ENCODE measurements at regions not wholly inside any gene's neighbourhood (a gene's known extent, or its start where the extent isn't known, plus 50 kb on each side); places are given as distances from the start of the nearest gene placed in this dataset.

- Histone ChIP-seq H3K27ac (ENCODE audit: insufficient read depth, low read length, poor library complexity, severe bottlenecking) (no peak overlapping the region), H3K9me3 (ENCODE audit: control insufficient read depth in 2 of 2, low read length in 2 of 2) (no peaks in the 10 kb centered on the region), H3K4me1 (ENCODE audit: control insufficient read depth, insufficient read depth, low read length, poor library complexity, severe bottlenecking) (no peaks in the 10 kb centered on the region), H3K27me3 (ENCODE audit: control insufficient read depth, insufficient read depth, low read length) (no peaks in the 10 kb centered on the region), H3K4me3 (ENCODE audit: low read depth, low read length) (no peak overlapping the region), H3K36me3 (ENCODE audit: control insufficient read depth, insufficient read depth, low read length) (no peaks in the 10 kb centered on the region)
- H3K36me3 Mint-ChIP-seq = no peaks in the 10 kb centered on the region
- DNase-seq = no peak
- H3K9me3 Mint-ChIP-seq = no peaks in the 10 kb centered on the region
- ATAC-seq (ENCODE audit: low read depth in 2 of 2) = no peak
- H3K27ac Mint-ChIP-seq = no peak overlapping the region
- peaks cover 0 to under 1% (median 0%) of the 10 kb centered on the region in 4 donors for H3K4me1 Mint-ChIP-seq
- peaks cover 6% of the 10 kb centered on the region for H3K27me3 Mint-ChIP-seq
- no peak overlapping the region for H3K4me3 Mint-ChIP-seq
Observed at GRCh38 chr4:158997660-158998349, 105.1 kb upstream of the RAPGEF2 start.

GRCh38 chr4:158998624-158999023 is 104.3 kb upstream of the RAPGEF2 start:
- Histone ChIP-seq H3K27me3 (ENCODE audit: control insufficient read depth, insufficient read depth, low read length) (no peaks in the 10 kb centered on the region), H3K4me3 (ENCODE audit: low read depth, low read length) (no peak overlapping the region), H3K27ac (ENCODE audit: insufficient read depth, low read length, poor library complexity, severe bottlenecking) (no peak overlapping the region), H3K9me3 (ENCODE audit: control insufficient read depth in 2 of 2, low read length in 2 of 2) (no peaks in the 10 kb centered on the region), H3K36me3 (ENCODE audit: control insufficient read depth, insufficient read depth, low read length) (no peaks in the 10 kb centered on the region), H3K4me1 (ENCODE audit: control insufficient read depth, insufficient read depth, low read length, poor library complexity, severe bottlenecking) (no peaks in the 10 kb centered on the region)
- Mint-ChIP-seq H3K9me3 (peaks cover 0 to under 1% (median 0%) of the 10 kb centered on the region in 7 donors), H3K36me3 (no peaks in the 10 kb centered on the region), H3K4me3 (no peak overlapping the region), H3K4me1 (peaks cover 0 to 2% (median 0%) of the 10 kb centered on the region in 4 donors), H3K27me3 (peaks cover 14% of the 10 kb centered on the region), H3K27ac (no peak overlapping the region)
- ATAC-seq (ENCODE audit: low read depth in 2 of 2) (no peak), DNase-seq (no peak)

- Mint-ChIP-seq H3K36me3 (no peaks in the 10 kb centered on the region), H3K4me3 (no peak overlapping the region), H3K27me3 (peaks cover 15% of the 10 kb centered on the region), H3K4me1 (peaks cover 0 to 3% (median 0%) of the 10 kb centered on the region in 4 donors), H3K27ac (no peak overlapping the region), H3K9me3 (peaks cover 0 to 2% (median 0%) of the 10 kb centered on the region in 7 donors)
- Histone ChIP-seq H3K27me3 (ENCODE audit: control insufficient read depth, insufficient read depth, low read length) (no peaks in the 10 kb centered on the region), H3K4me3 (ENCODE audit: low read depth, low read length) (no peak overlapping the region), H3K27ac (ENCODE audit: insufficient read depth, low read length, poor library complexity, severe bottlenecking) (no peak overlapping the region), H3K36me3 (ENCODE audit: control insufficient read depth, insufficient read depth, low read length) (no peaks in the 10 kb centered on the region), H3K9me3 (ENCODE audit: control insufficient read depth in 2 of 2, low read length in 2 of 2) (no peaks in the 10 kb centered on the region), H3K4me1 (ENCODE audit: control insufficient read depth, insufficient read depth, low read length, poor library complexity, severe bottlenecking) (no peaks in the 10 kb centered on the region)
- DNase-seq (no peak), ATAC-seq (ENCODE audit: low read depth in 2 of 2) (no peak)
Observed at GRCh38 chr4:158999166-158999682, 103.7 kb upstream of the RAPGEF2 start.

GRCh38 chr4:158999849-159000248 is 103.0 kb upstream of the RAPGEF2 start:
- Mint-ChIP-seq H3K27ac (no peak overlapping the region), H3K36me3 (no peaks in the 10 kb centered on the region), H3K9me3 (peaks cover 0 to 2% (median 0%) of the 10 kb centered on the region in 7 donors), H3K27me3 (peaks cover 15% of the 10 kb centered on the region), H3K4me3 (no peak overlapping the region), H3K4me1 (peaks cover 0 to 3% (median 0%) of the 10 kb centered on the region in 4 donors)
- Histone ChIP-seq H3K36me3 (ENCODE audit: control insufficient read depth, insufficient read depth, low read length) (no peaks in the 10 kb centered on the region), H3K27me3 (ENCODE audit: control insufficient read depth, insufficient read depth, low read length) (no peaks in the 10 kb centered on the region), H3K4me3 (ENCODE audit: low read depth, low read length) (no peak overlapping the region), H3K4me1 (ENCODE audit: control insufficient read depth, insufficient read depth, low read length, poor library complexity, severe bottlenecking) (no peaks in the 10 kb centered on the region), H3K27ac (ENCODE audit: insufficient read depth, low read length, poor library complexity, severe bottlenecking) (no peak overlapping the region), H3K9me3 (ENCODE audit: control insufficient read depth in 2 of 2, low read length in 2 of 2) (no peaks in the 10 kb centered on the region)
- DNase-seq = no peak
- ATAC-seq (ENCODE audit: low read depth in 2 of 2) = no peak

GRCh38 chr4:159002950-159003349 is 99.9 kb upstream of the RAPGEF2 start:
- peaks cover 0 to 2% (median 0%) of the 10 kb centered on the region in 7 donors for H3K9me3 Mint-ChIP-seq
- peaks cover 4% of the 10 kb centered on the region for H3K27me3 ChIP-seq (ENCODE audit: control insufficient read depth, insufficient read depth, low read length)
- DNase-seq = no peak
- H3K27ac Mint-ChIP-seq = no peak overlapping the region
- H3K4me1 ChIP-seq (ENCODE audit: control insufficient read depth, insufficient read depth, low read length, poor library complexity, severe bottlenecking) = no peaks in the 10 kb centered on the region
- H3K36me3 ChIP-seq (ENCODE audit: control insufficient read depth, insufficient read depth, low read length) = no peaks in the 10 kb centered on the region
- no peaks in the 10 kb centered on the region for H3K9me3 ChIP-seq (ENCODE audit: control insufficient read depth in 2 of 2, low read length in 2 of 2)
- H3K4me3 ChIP-seq (ENCODE audit: low read depth, low read length) = no peak overlapping the region
- ATAC-seq (ENCODE audit: low read depth in 2 of 2) = no peak
- H3K27me3 Mint-ChIP-seq = peaks cover 16% of the 10 kb centered on the region
- no peak overlapping the region for H3K27ac ChIP-seq (ENCODE audit: insufficient read depth, low read length, poor library complexity, severe bottlenecking)
- peaks cover 0 to 3% (median 0%) of the 10 kb centered on the region in 4 donors for H3K4me1 Mint-ChIP-seq
- no peaks in the 10 kb centered on the region for H3K36me3 Mint-ChIP-seq
- no peak overlapping the region for H3K4me3 Mint-ChIP-seq

GRCh38 chr4:159003420-159004253 is 99.2 kb upstream of the RAPGEF2 start:
- H3K4me1 Mint-ChIP-seq = peaks cover 0 to 3% (median 0%) of the 10 kb centered on the region in 4 donors
- ATAC-seq (ENCODE audit: low read depth in 2 of 2) (no peak), DNase-seq (no peak)
- H3K27me3 Mint-ChIP-seq = peaks cover 20% of the 10 kb centered on the region
- no peaks in the 10 kb centered on the region for H3K4me1 ChIP-seq (ENCODE audit: control insufficient read depth, insufficient read depth, low read length, poor library complexity, severe bottlenecking)
- peaks cover 0 to 2% (median 0%) of the 10 kb centered on the region in 7 donors for H3K9me3 Mint-ChIP-seq
- H3K27me3 ChIP-seq (ENCODE audit: control insufficient read depth, insufficient read depth, low read length) = peaks cover 4% of the 10 kb centered on the region
- H3K27ac Mint-ChIP-seq = no peak overlapping the region
- H3K27ac ChIP-seq (ENCODE audit: insufficient read depth, low read length, poor library complexity, severe bottlenecking) = no peak overlapping the region
- H3K4me3 ChIP-seq (ENCODE audit: low read depth, low read length) = no peak overlapping the region
- no peaks in the 10 kb centered on the region for H3K36me3 ChIP-seq (ENCODE audit: control insufficient read depth, insufficient read depth, low read length)
- H3K9me3 ChIP-seq (ENCODE audit: control insufficient read depth in 2 of 2, low read length in 2 of 2) = no peaks in the 10 kb centered on the region
- H3K36me3 Mint-ChIP-seq = no peaks in the 10 kb centered on the region
- H3K4me3 Mint-ChIP-seq = no peak overlapping the region

GRCh38 chr4:159006202-159006601 is 96.7 kb upstream of the RAPGEF2 start:
- Mint-ChIP-seq H3K4me3 (no peak overlapping the region), H3K4me1 (peaks cover 0 to 3% (median 0%) of the 10 kb centered on the region in 4 donors)
- no peak overlapping the region for H3K27ac ChIP-seq (ENCODE audit: insufficient read depth, low read length, poor library complexity, severe bottlenecking)

More at GRCh38 chr4:159006202-159006601, 96.7 kb upstream of the RAPGEF2 start:
- Mint-ChIP-seq H3K9me3 (peaks cover 0 to 2% (median 0%) of the 10 kb centered on the region in 7 donors), H3K27ac (no peak overlapping the region), H3K27me3 (peaks cover 30% of the 10 kb centered on the region), H3K36me3 (no peaks in the 10 kb centered on the region)
- H3K4me3 ChIP-seq (ENCODE audit: low read depth, low read length) = no peak overlapping the region
- no peaks in the 10 kb centered on the region for H3K36me3 ChIP-seq (ENCODE audit: control insufficient read depth, insufficient read depth, low read length)
- no peaks in the 10 kb centered on the region for H3K4me1 ChIP-seq (ENCODE audit: control insufficient read depth, insufficient read depth, low read length, poor library complexity, severe bottlenecking)
- H3K9me3 ChIP-seq (ENCODE audit: control insufficient read depth in 2 of 2, low read length in 2 of 2) = no peaks in the 10 kb centered on the region
- H3K27me3 ChIP-seq (ENCODE audit: control insufficient read depth, insufficient read depth, low read length) = peaks cover 4% of the 10 kb centered on the region
- no peak for ATAC-seq (ENCODE audit: low read depth in 2 of 2)
- no peak for DNase-seq

Measured in CD4-positive, CD25-positive, alpha-beta regulatory T cell (primary cell).